ENCODE measurements at regions not wholly inside any gene's neighbourhood (a gene's known extent, or its start where the extent isn't known, plus 50 kb on each side); places are given as distances from the start of the nearest gene placed in this dataset.
"Not testable (repeated sequence)": the region's sequence is repeated elsewhere in the genome, so short reads cannot be mapped to it uniquely, and the experiment has no call there.

DNA sequence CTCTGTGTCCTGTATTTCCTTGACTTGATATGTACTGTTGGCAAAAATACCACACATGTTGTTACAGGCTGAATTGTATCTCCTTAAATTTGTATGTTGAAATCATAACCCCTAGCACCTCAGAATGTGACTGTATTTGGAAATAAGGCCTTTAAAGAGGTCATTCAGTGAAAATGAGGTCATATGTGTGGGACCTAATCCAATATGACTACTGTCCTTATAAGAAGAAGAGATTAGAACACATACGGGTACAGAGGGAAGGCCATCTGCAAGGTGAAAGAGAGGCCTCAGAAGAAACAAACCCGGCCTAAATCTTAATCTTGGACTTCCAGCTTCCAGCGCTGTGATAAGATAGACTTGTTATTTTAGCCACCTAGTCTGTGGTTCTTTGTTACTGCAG lies 202.5 kb downstream of the NUFIP1 start:
- intact Hi-C loops (cut with micrococcal nuclease) = no loop called here
- H3K4me3 Mint-ChIP-seq = no peak overlapping the region
- H3K4me1 Mint-ChIP-seq (ENCODE audit: low read depth) = no peaks in the 10 kb centered on the region
- no peak for DNase-seq
- H3K27ac Mint-ChIP-seq = no peak overlapping the region
- H3K9me3 Mint-ChIP-seq = no peaks in the 10 kb centered on the region
- CTCF ChIA-PET = no interaction called here
- POLR2A ChIA-PET = no interaction called here
- H3K36me3 Mint-ChIP-seq = no peaks in the 10 kb centered on the region
- no peaks in the 10 kb centered on the region for H3K27me3 Mint-ChIP-seq

DNA sequence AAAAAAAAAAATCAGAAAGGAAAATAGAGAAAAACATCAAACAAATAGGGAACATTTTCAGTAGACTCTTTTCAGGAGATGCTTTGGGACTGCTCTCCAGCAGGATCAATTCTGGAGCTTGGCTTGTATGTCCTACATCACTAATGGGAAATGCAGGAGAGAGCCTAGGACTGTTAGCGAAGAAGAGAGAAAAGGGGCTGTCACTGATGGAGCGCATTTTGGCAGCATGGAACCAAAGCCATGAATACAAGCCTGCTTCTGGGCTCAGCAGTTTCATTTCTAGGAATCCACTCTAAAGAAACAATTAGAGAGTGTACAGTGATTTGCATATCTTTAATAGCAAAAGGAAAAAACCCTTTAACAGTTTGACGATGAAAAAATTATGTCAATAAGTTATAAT lies 203.9 kb downstream of the NUFIP1 start:
- H3K9me3 Mint-ChIP-seq = no peaks in the 10 kb centered on the region
- CTCF ChIA-PET = no interaction called here
- H3K27me3 Mint-ChIP-seq = peaks cover 3% of the 10 kb centered on the region
- no peak overlapping the region for H3K27ac Mint-ChIP-seq
- H3K4me1 Mint-ChIP-seq (ENCODE audit: low read depth) = no peaks in the 10 kb centered on the region
- no peaks in the 10 kb centered on the region for H3K36me3 Mint-ChIP-seq
- intact Hi-C loops (cut with micrococcal nuclease) = no loop called here
- POLR2A ChIA-PET = no interaction called here
- no peak overlapping the region for H3K4me3 Mint-ChIP-seq
- no peak for DNase-seq

DNA sequence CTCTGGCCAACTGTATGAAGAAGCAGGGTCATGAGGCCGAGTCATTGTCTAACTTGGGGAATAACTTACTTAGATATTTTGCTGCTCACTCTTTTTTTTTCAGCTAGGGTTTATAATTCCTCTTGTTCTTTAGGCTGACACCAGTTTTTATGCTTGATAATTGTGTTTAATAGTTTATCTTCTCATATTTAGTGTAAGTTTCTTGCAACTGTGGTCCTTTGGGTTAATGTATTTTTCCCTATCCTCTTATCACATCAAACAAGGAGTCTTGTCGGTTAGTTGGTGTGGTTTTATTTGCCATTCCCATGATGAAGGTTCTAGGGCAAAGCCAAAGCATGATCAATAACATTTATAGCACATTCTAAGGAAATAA lies 204.6 kb downstream of the NUFIP1 start:
- no peaks in the 10 kb centered on the region for H3K36me3 Mint-ChIP-seq

DNA sequence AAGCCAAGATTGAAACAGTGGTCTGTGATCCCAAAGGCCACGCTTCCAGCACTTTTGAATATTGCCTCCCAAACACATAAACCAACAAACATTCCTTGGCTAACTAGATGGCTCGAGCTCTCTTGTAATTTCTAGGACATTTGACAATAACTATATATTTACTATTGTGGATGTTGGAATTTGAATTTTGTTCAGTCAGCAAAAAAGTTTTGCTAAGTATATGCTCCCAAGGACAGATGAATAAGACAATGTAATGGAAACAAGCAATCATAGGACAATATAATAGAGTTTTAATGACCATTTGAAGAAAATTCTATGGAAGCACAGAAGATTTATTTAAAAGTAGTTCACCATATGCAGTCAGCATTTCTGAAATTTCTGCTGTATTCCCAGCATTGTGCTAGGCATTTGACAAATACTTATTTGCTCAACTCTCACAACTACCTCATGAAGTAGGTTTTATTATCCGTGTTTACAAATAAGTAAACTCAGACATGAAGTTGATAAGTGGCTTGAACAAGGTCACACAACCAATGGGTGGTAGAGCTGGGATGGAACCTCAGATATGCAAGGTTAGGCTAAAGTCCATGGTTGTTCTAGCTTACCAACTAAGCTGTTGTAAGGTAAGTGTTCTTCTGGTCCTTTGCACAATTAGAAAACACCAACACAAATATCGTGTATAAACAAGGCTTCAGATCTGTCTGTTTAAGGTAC lies 205.1 kb downstream of the NUFIP1 start:
- Mint-ChIP-seq H3K4me3 (no peak overlapping the region), H3K9me3 (no peaks in the 10 kb centered on the region), H3K4me1 (ENCODE audit: low read depth) (no peaks in the 10 kb centered on the region), H3K27me3 (peaks cover 3% of the 10 kb centered on the region), H3K27ac (no peak overlapping the region), H3K36me3 (no peaks in the 10 kb centered on the region)
- intact Hi-C loops (cut with micrococcal nuclease) = no loop called here
- ChIA-PET CTCF (no interaction called here), POLR2A (no interaction called here)
- DNase-seq = no peak

More for the DNA sequence above, 204.6 kb downstream of the NUFIP1 start:
- ChIA-PET CTCF (no interaction called here), POLR2A (no interaction called here)
- no peaks in the 10 kb centered on the region for H3K9me3 Mint-ChIP-seq
- peaks cover 3% of the 10 kb centered on the region for H3K27me3 Mint-ChIP-seq
- H3K4me1 Mint-ChIP-seq (ENCODE audit: low read depth) = no peaks in the 10 kb centered on the region
- DNase-seq = no peak
- intact Hi-C loops (cut with micrococcal nuclease) = no loop called here
- no peak overlapping the region for H3K4me3 Mint-ChIP-seq
- no peak overlapping the region for H3K27ac Mint-ChIP-seq

DNA sequence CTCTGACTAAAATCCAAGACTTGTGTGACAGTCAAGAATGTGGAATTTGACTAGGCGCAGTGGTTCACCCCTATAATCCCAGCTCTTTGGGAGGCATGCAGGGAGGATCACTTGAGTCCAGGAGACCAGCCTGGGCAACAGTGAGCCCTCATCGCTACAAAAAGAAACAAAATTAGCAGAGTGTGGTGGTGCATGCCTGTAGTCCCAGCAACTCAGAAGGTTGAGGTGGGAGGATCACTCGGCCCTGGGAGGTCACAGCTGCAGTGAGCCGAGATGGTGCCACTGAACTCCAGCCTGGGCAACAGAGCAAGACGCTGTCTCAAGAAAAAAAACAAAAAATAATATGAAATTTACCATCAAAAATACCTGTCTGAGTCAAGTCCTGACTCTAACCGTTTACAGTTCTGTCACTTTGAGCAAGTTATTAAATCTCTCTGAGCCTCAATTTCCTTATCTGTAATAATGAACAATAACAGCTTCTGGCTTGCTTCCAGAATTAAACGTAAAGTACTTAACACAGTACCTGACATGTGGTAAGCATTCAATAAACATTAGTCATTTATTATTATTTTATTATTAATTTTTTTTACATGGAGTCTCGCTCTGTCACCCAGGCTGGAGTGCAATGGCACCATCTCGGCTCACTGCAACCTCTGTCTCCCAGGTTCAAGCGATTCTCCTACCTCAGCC lies 204.6 kb upstream of the TSC22D1 start:
- Mint-ChIP-seq H3K4me1 (ENCODE audit: low read depth) (no peaks in the 10 kb centered on the region), H3K27ac (no peak overlapping the region), H3K36me3 (no peaks in the 10 kb centered on the region), H3K9me3 (no peaks in the 10 kb centered on the region), H3K27me3 (peaks cover 4% of the 10 kb centered on the region), H3K4me3 (no peak overlapping the region)
- intact Hi-C loops (cut with micrococcal nuclease) = no loop called here
- ChIA-PET POLR2A (no interaction called here), CTCF (no interaction called here)
- no peak for DNase-seq

DNA sequence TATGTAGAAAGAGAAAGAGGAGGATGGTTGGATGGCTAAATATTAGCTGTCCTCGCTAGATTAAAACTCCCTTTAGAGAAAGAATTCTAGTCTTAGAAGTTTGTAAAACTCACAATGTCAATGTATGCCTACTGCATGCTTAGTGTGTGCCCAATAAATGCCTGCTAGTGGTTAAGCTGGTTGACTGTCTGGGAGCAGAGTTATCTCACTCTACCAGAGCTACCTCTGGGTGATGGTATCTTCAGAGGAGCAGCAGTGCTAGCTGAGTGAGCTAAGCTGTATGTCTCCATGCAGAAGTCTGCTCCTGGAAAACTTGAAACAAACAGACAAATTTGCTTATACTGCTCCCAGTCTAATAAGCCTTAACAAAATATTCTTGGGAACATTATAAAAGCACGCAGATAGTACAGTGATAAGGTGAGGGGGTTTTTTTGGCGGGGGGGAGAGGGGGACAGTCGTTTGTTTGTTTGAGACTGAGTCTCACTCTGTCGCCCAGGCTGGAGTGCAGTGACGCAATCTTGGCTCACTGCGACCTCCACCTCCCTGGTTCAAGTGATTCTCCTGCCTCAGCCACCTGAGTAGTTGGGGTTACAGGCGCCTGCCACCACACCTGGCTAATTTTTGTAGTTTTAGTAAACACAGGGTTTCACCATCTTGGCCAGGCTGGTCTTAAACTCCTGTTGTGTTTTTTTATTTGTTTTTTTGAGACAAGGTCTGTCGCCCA lies 202.8 kb upstream of the TSC22D1 start:
- H3K9me3 Mint-ChIP-seq = no peaks in the 10 kb centered on the region
- POLR2A ChIA-PET = no interaction called here
- intact Hi-C loops (cut with micrococcal nuclease) = no loop called here
- H3K27ac Mint-ChIP-seq = no peak overlapping the region
- peaks cover 4% of the 10 kb centered on the region for H3K27me3 Mint-ChIP-seq
- no peak overlapping the region for H3K4me3 Mint-ChIP-seq
- CTCF ChIA-PET = no interaction called here
- no peak for DNase-seq
- no peaks in the 10 kb centered on the region for H3K4me1 Mint-ChIP-seq (ENCODE audit: low read depth)
- H3K36me3 Mint-ChIP-seq = no peaks in the 10 kb centered on the region

DNA sequence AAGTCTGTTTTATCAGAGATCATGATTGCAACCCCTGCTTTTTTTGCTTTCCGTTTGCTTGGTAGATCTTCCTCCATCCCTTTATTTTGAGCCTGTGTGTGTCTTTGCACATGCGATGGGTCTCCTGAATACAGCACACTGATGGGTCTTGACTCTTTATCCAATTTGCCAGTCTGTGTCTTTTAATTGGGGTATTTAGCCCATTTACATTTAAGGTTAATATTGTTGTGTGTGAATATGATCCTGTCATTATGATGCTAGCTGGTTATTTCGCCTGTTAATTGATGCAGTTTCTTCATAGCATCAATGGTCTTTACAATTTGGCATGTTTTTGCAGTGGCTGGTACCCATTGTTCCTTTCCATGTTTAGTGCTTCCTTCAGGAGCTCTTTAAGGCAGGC lies 199.2 kb upstream of the TSC22D1 start:
- H3K9me3 Mint-ChIP-seq; H3K27ac Mint-ChIP-seq; DNase-seq; CTCF ChIA-PET; H3K36me3 Mint-ChIP-seq; H3K4me3 Mint-ChIP-seq; H3K4me1 Mint-ChIP-seq (ENCODE audit: low read depth); intact Hi-C loops (cut with micrococcal nuclease); POLR2A ChIA-PET; H3K27me3 Mint-ChIP-seq: not testable (repeated sequence)

DNA sequence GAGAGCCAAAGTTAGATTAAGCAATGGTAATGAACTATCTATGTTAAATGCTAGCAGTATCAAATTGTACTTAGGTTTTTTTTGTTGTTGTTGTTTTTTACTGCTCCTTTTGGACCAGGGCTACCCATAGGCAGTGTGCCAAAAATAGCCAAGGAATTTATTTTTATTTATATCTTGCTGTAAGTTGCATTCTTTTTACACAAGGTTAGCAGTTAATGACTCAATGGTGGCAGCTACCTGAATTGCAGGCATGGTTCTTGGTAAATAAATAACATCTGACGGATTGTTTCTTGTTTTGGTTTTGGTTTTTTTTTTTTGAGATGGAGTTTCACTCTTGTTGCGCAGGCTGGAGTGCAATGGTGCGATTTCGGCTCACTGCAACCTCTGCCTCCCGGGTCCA lies 194.8 kb upstream of the TSC22D1 start:
- Mint-ChIP-seq H3K4me1 (ENCODE audit: low read depth) (peaks cover 27% of the 10 kb centered on the region), H3K4me3 (no peak overlapping the region), H3K36me3 (no peaks in the 10 kb centered on the region), H3K27me3 (no peaks in the 10 kb centered on the region), H3K9me3 (no peaks in the 10 kb centered on the region), H3K27ac (no peak overlapping the region)
- DNase-seq = no peak
- ChIA-PET CTCF (interaction anchor here (0.7 kb wide), 1 partner anchor 60 kb away, joined by 3 read pairs; no protein-coding TSS in a partner anchor), POLR2A (no interaction called here)
- intact Hi-C loops (cut with micrococcal nuclease) = no loop called here

DNA sequence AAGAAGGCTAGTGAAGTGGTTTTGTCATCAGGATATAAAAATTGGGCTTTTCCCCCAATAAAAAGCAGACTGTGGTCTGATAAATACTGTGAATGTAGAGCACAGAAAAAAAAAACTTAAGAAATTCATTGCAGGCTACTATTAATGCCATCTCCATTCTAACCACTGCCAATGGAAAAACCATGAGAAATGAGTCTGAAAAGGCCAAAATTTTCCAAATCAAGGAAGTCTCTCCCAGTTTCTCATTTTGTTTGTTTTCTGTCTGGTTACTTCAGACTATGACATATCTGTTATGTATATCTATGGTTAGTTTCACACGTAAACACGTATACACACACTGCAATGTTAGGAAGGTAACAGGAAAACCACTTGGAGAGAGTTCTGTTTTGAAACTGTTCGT lies 193.6 kb upstream of the TSC22D1 start:
- H3K4me1 Mint-ChIP-seq (ENCODE audit: low read depth) = peaks cover 27% of the 10 kb centered on the region
- no peak overlapping the region for H3K4me3 Mint-ChIP-seq

DNA sequence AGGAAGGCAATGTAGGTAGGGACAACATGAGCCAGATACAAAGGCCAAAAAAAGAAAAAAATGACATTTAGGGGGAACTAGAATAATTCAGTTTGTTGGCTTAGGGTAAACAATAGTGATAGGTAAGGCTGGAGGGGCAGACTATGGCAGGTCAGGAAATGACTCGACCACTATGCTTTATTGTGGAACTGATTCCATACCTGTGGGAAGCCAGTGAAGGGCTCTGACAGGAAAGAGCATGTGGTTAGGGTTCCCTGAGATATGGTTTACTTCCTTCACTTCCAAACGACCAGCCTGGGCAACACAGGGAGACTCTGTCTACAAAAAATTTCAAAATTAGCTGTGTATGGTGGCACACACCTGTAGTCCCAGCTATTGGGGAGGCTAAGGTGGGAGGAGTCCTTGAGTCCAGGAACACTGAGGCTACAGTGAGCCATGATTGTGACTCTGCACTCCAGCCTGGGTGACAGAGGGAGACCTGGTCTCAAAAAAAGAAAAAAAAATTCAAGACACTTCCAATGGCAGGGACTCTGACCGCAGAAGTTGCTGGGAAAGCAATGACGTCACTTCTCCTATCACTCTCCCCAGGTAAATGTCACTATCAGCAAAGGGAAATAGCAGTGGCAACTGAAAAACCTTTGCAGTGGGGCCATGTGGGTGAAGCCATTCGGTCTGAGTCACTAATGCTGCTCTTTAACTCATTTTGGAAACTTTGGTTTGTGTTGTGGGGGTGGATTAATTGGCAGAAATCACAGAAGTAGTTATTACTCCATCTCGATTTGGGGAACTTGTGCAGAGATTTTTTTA lies 192.8 kb upstream of the TSC22D1 start:
- Mint-ChIP-seq H3K27me3 (no peaks in the 10 kb centered on the region), H3K9me3 (no peaks in the 10 kb centered on the region), H3K27ac (peak overlapping the region; percentile 51), H3K4me3 (no peak overlapping the region), H3K36me3 (no peaks in the 10 kb centered on the region), H3K4me1 (ENCODE audit: low read depth) (peaks cover 27% of the 10 kb centered on the region)
- CTCF ChIA-PET = no interaction called here
- intact Hi-C loops (cut with micrococcal nuclease) = loop anchor here (1.0 to 5.0 kb wide), 6 partner anchors 10 to 192 kb away; partner anchors contain the start of gene TSC22D1
- POLR2A ChIA-PET = interaction anchor here (0.7 kb wide), 1 partner anchor 15 kb away, joined by 3 read pairs; no protein-coding TSS in a partner anchor
- peak; percentile 58 for DNase-seq

More for the DNA sequence above, 193.6 kb upstream of the TSC22D1 start:
- ChIA-PET POLR2A (no interaction called here), CTCF (no interaction called here)
- Mint-ChIP-seq H3K36me3 (no peaks in the 10 kb centered on the region), H3K27ac (no peak overlapping the region), H3K9me3 (no peaks in the 10 kb centered on the region), H3K27me3 (no peaks in the 10 kb centered on the region)
- no peak for DNase-seq
- intact Hi-C loops (cut with micrococcal nuclease) = loop anchor here (1.0 to 5.0 kb wide), 6 partner anchors 10 to 192 kb away; partner anchors contain the start of gene TSC22D1

DNA sequence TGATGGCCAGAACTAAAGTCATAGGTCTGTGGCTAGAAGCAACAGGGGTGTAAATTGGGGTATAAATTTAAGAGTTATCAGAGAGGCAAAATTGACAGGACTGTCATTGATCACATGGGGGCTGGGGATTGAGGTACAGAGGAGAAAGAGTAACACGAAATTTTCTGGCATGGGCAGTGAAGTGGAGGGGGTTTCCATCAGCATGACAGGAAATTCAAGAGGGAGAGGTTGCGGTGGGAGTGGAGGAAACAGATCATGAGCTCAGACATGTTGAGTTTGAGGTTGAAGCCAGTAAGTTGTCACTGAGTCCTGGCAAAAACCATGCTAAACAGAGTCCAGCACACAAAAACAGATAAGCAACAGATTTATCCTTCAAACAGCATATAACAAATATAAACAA lies 192.1 kb upstream of the TSC22D1 start:
- ChIA-PET POLR2A (no interaction called here), CTCF (no interaction called here)
- H3K36me3 Mint-ChIP-seq = no peaks in the 10 kb centered on the region
- DNase-seq = peak; percentile 65
- peaks cover 27% of the 10 kb centered on the region for H3K4me1 Mint-ChIP-seq (ENCODE audit: low read depth)
- H3K27ac Mint-ChIP-seq = peak overlapping the region; percentile 51
- no peak overlapping the region for H3K4me3 Mint-ChIP-seq
- no peaks in the 10 kb centered on the region for H3K9me3 Mint-ChIP-seq
- H3K27me3 Mint-ChIP-seq = no peaks in the 10 kb centered on the region
- intact Hi-C loops (cut with micrococcal nuclease) = loop anchor here (2.0 to 5.0 kb wide), 4 partner anchors 47 to 191 kb away; partner anchors contain the start of gene TSC22D1

DNA sequence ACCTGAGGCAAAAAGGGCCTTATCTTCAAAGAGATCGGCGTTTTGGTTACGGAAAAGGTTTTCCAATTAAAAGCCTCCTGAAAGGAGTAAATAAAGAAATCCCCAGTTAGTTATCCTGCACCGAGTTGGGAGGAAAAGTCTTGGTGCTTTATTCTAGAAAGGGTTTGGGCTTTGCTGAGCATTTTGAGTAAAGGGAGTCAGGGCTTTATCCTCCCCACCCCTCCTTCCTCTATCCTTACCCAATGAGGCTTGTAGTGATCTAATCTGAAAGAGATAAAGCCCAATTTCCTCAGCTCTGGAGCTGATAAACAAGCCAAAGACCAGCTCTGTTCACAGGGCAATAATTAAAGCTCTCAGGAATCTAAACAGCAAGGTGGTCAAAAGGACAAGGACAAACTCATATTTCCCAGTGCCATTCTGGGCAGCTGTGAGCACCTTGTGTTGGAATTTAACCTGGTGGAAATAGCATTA lies 188.9 kb upstream of the TSC22D1 start:
- intact Hi-C loops (cut with micrococcal nuclease) = loop anchor here (5.0 kb wide), 2 partner anchors 152 to 188 kb away; partner anchors contain the start of gene TSC22D1
- Mint-ChIP-seq H3K27me3 (no peaks in the 10 kb centered on the region), H3K27ac (no peak overlapping the region), H3K36me3 (no peaks in the 10 kb centered on the region), H3K9me3 (no peaks in the 10 kb centered on the region), H3K4me1 (ENCODE audit: low read depth) (peaks cover 24% of the 10 kb centered on the region), H3K4me3 (no peak overlapping the region)
- ChIA-PET CTCF (no interaction called here), POLR2A (no interaction called here)
- no peak for DNase-seq

Data from activated CD4-positive, alpha-beta memory T cell treated with anti-CD3 and anti-CD28 coated beads for 36 hours (primary cell).